Testis (tissue), 2 donors: ENCODE measurements at regions not wholly inside any gene's neighbourhood (a gene's known extent, or its start where the extent isn't known, plus 50 kb on each side); places are given as distances from the start of the nearest gene placed in this dataset.

Source experiments
- CTCF ChIP-seq, 3 experiments: fragments of 450-650 bp in 2 of 3; fragments of 200-600 bp in 1 of 3; sonication (generic) in 1 of 3; IDR thresholded peaks; one replicate each; pipeline ENCODE4 v1.5.1; 2016 to 2019; ENCODE audit warnings: antibody characterized with exemption in 3 of 3, mild to moderate bottlenecking in 2 of 3, moderate library complexity in 1 of 3
- POLR2A ChIP-seq: fragments of 450-650 bp; IDR thresholded peaks from one replicate; pipeline ENCODE4 v1.6.1; 2017; ENCODE audit warnings: antibody characterized with exemption, mild to moderate bottlenecking, moderate library complexity

DNA sequence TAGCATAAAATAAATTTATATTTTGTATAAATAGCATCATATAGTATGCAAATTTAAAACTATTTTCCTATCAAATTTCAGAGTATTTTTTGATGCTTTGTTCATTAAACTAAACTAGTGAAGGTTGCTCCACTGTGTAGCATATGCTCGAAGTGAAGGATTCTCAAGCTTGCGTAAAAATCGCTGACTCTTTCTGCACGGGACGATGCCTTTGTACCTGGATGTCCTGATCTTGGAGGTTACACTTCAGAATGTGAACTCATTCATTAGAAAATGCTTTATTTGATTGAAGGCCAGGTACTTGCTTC lies 305.0 kb downstream of the WDR72 start:
- TF ChIP-seq POLR2A (no peak), CTCF (IDR thresholded peaks at IDR 0.05) (no peak)
